GM12891 (cell line): ENCODE measurements at regions not wholly inside any gene's neighbourhood (a gene's known extent, or its start where the extent isn't known, plus 50 kb on each side); places are given as distances from the start of the nearest gene placed in this dataset.

Source experiments
- DNase-seq: peaks from one replicate; pipeline ENCODE4 v3.0.0; 2011; ENCODE audit warnings: low spot score; ENCODE audit not compliant: insufficient read length
- FAIRE-seq: peaks from 2 replicates; lab custom pipeline; 2011; peaks lifted over from hg19 to GRCh38; lab: Jason Lieb, UNC
- PAX5 ChIP-seq: IDR thresholded peaks from 2 replicates; pipeline ENCODE4 v1.6.1; 2011; ENCODE audit warnings: low read length, moderate library complexity, mild to moderate bottlenecking; ENCODE audit not compliant: insufficient read depth, severe bottlenecking
- POLR2A ChIP-seq: IDR thresholded peaks from 2 replicates; pipeline ENCODE4 v1.6.1; 2011; ENCODE audit warnings: low read depth, low read length, control low read depth
- POLR2AphosphoS5 ChIP-seq: IDR thresholded peaks from 2 replicates; pipeline ENCODE4 v1.6.1; 2011; ENCODE audit warnings: low read depth, low read length, control low read depth
- POU2F2 ChIP-seq: IDR thresholded peaks from 2 replicates; pipeline ENCODE4 v1.6.1; 2011; ENCODE audit warnings: low read depth, mild to moderate bottlenecking, control low read depth, low read length, moderate library complexity
- SPI1 ChIP-seq: IDR thresholded peaks from 2 replicates; pipeline ENCODE4 v1.6.1; 2011; ENCODE audit warnings: low read depth, low read length, control low read depth
- TAF1 ChIP-seq: IDR thresholded peaks from 2 replicates; pipeline ENCODE4 v1.6.1; 2011; ENCODE audit warnings: low read depth, low read length, control low read depth

GRCh38 chr4:135032670-135033069, 831.1 kb upstream of the PABPC4L start:
- TF ChIP-seq SPI1 (no peak), POU2F2 (no peak), POLR2AphosphoS5 (no peak), PAX5 (no peak), POLR2A (no peak), TAF1 (no peak)
- FAIRE-seq = no peak
- DNase-seq = no peak

- no peak for TF ChIP-seq POLR2A
- TF ChIP-seq POU2F2 = no peak
- no peak for TF ChIP-seq SPI1
- no peak for TF ChIP-seq PAX5
- TF ChIP-seq POLR2AphosphoS5 = no peak
- TF ChIP-seq TAF1 = no peak
- no peak for FAIRE-seq
These were observed 814.2 kb upstream of the PABPC4L start for GRCh38 chr4:135015771-135016170.

GRCh38 chr4:135007400-135007799, 805.8 kb upstream of the PABPC4L start:
- TF ChIP-seq POLR2AphosphoS5 = no peak
- no peak for TF ChIP-seq TAF1
- TF ChIP-seq POU2F2 = no peak
- no peak for TF ChIP-seq POLR2A
- no peak for TF ChIP-seq PAX5
- TF ChIP-seq SPI1 = no peak
- DNase-seq (no peak), FAIRE-seq (no peak)

More at GRCh38 chr4:135015771-135016170, 814.2 kb upstream of the PABPC4L start:
- DNase-seq = no peak

- no peak for DNase-seq
- no peak for FAIRE-seq
- no peak for TF ChIP-seq SPI1
- TF ChIP-seq PAX5 = no peak
- TF ChIP-seq TAF1 = no peak
- TF ChIP-seq POLR2AphosphoS5 = no peak
- no peak for TF ChIP-seq POLR2A
- no peak for TF ChIP-seq POU2F2
These were observed 797.6 kb upstream of the PABPC4L start for GRCh38 chr4:134999169-134999568.

GRCh38 chr4:134961963-134962362, 760.4 kb upstream of the PABPC4L start:
- DNase-seq (no peak), FAIRE-seq (no peak)
- no peak for TF ChIP-seq POLR2AphosphoS5
- no peak for TF ChIP-seq POU2F2
- TF ChIP-seq PAX5 = no peak
- no peak for TF ChIP-seq POLR2A
- no peak for TF ChIP-seq TAF1
- TF ChIP-seq SPI1 = no peak

GRCh38 chr4:134958862-134959261, 757.3 kb upstream of the PABPC4L start:
- TF ChIP-seq SPI1 = no peak
- TF ChIP-seq PAX5 = no peak
- TF ChIP-seq POU2F2 = no peak
- TF ChIP-seq TAF1 = no peak
- no peak for TF ChIP-seq POLR2AphosphoS5
- TF ChIP-seq POLR2A = no peak
- FAIRE-seq (no peak), DNase-seq (no peak)

GRCh38 chr4:134955059-134955458, 753.5 kb upstream of the PABPC4L start:
- no peak for DNase-seq

GRCh38 chr4:134952775-134953174, 751.2 kb upstream of the PABPC4L start:
- TF ChIP-seq POLR2A (no peak), POU2F2 (no peak), PAX5 (no peak), POLR2AphosphoS5 (no peak), TAF1 (no peak), SPI1 (no peak)
- no peak for FAIRE-seq
- DNase-seq = no peak

More at GRCh38 chr4:134955059-134955458, 753.5 kb upstream of the PABPC4L start:
- no peak for FAIRE-seq
- no peak for TF ChIP-seq POLR2A
- TF ChIP-seq POU2F2 = no peak
- TF ChIP-seq POLR2AphosphoS5 = no peak
- TF ChIP-seq SPI1 = no peak
- no peak for TF ChIP-seq PAX5
- no peak for TF ChIP-seq TAF1

- FAIRE-seq = no peak
- TF ChIP-seq PAX5 = no peak
- TF ChIP-seq POLR2A = no peak
- DNase-seq = no peak
These were observed 750.7 kb upstream of the PABPC4L start for GRCh38 chr4:134952305-134952704.

- DNase-seq (no peak), FAIRE-seq (no peak)
- TF ChIP-seq PAX5 = no peak
- TF ChIP-seq TAF1 = no peak
- no peak for TF ChIP-seq POLR2A
- no peak for TF ChIP-seq POLR2AphosphoS5
- no peak for TF ChIP-seq SPI1
- TF ChIP-seq POU2F2 = no peak
These were observed 746.6 kb upstream of the PABPC4L start for GRCh38 chr4:134948110-134948642.

GRCh38 chr4:134944115-134944514, 742.5 kb upstream of the PABPC4L start:
- FAIRE-seq (no peak), DNase-seq (no peak)
- TF ChIP-seq SPI1 (no peak), POLR2A (no peak), TAF1 (no peak), POLR2AphosphoS5 (no peak), PAX5 (no peak)
